ENCODE measurements at regions not wholly inside any gene's neighbourhood (a gene's known extent, or its start where the extent isn't known, plus 50 kb on each side); places are given as distances from the start of the nearest gene placed in this dataset.
"Not testable (repeated sequence)": the region's sequence is repeated elsewhere in the genome, so short reads cannot be mapped to it uniquely, and the experiment has no call there.

- no peak for TF ChIP-seq CTCF (IDR thresholded peaks at IDR 0.05; ENCODE audit: insufficient read depth, low read depth, low read length)
- ChIA-PET POLR2A (no interaction called here), CTCF (interaction anchor here (0.6 to 1.0 kb wide), 2 partner anchors 14 to 24 kb away, joined by 3 to 4 read pairs; no protein-coding TSS in a partner anchor)
- no peak for DNase-seq (ENCODE audit: low read depth)
- no peaks in the 10 kb centered on the region for H3K36me3 ChIP-seq (ENCODE audit: control insufficient read depth, insufficient read depth, low read length)
- no peaks in the 10 kb centered on the region for H3K27me3 ChIP-seq (ENCODE audit: control insufficient read depth, insufficient read depth, low read length)
- no peak overlapping the region for H3K4me3 ChIP-seq (ENCODE audit: low read depth, low read length)
Measured at GRCh38 chr1:37372711-37373110, 101.7 kb upstream of the ZC3H12A start.

- Histone ChIP-seq H3K4me3 (ENCODE audit: low read depth, low read length) (no peak overlapping the region), H3K36me3 (ENCODE audit: control insufficient read depth, insufficient read depth, low read length) (no peaks in the 10 kb centered on the region), H3K27me3 (ENCODE audit: control insufficient read depth, insufficient read depth, low read length) (no peaks in the 10 kb centered on the region)
- ChIA-PET POLR2A (no interaction called here), CTCF (interaction anchor here (0.6 to 1.0 kb wide), 2 partner anchors 15 to 25 kb away, joined by 3 to 4 read pairs; no protein-coding TSS in a partner anchor)
- no peak for DNase-seq (ENCODE audit: low read depth)
- TF ChIP-seq CTCF (IDR thresholded peaks at IDR 0.05; ENCODE audit: insufficient read depth, low read depth, low read length): no peak
Measured at GRCh38 chr1:37373413-37373812, 101.0 kb upstream of the ZC3H12A start.

- POLR2A ChIA-PET; H3K4me3 ChIP-seq (ENCODE audit: low read depth, low read length); H3K36me3 ChIP-seq (ENCODE audit: control insufficient read depth, insufficient read depth, low read length); DNase-seq (ENCODE audit: low read depth); H3K27me3 ChIP-seq (ENCODE audit: control insufficient read depth, insufficient read depth, low read length): not testable (repeated sequence)
- CTCF ChIA-PET: interaction anchor here (1.2 kb wide), 1 partner anchor 11 kb away, joined by 3 read pairs; no protein-coding TSS in a partner anchor
Measured at GRCh38 chr1:37380546-37380945, 93.8 kb upstream of the ZC3H12A start.

DNA sequence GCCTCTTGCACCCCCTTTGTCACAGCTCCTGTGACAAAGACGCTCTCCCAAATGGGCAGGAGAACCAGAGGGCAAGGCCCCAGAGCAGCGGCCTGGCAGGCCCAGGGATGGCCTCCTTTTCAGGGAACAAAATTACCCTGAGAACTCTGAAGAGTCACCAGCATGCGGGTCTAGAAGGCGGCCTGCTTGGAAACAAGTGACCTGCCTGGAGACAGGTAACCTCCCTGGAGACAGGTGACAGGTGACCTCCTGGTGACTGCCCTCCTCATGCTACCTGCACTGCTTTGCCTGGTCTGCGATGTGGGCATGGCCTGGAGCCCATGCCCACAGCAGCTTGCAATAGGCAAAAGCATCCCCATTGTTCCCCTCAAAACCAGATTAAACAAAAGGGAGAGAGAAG, 86.5 kb upstream of the ZC3H12A start:
- CTCF ChIA-PET: no interaction called here
- TF ChIP-seq CTCF (IDR thresholded peaks at IDR 0.05; ENCODE audit: insufficient read depth, low read depth, low read length): no peak
- no peak for DNase-seq (ENCODE audit: low read depth)
- Histone ChIP-seq H3K4me3 (ENCODE audit: low read depth, low read length) (no peak overlapping the region), H3K27me3 (ENCODE audit: control insufficient read depth, insufficient read depth, low read length) (no peaks in the 10 kb centered on the region), H3K36me3 (ENCODE audit: control insufficient read depth, insufficient read depth, low read length) (no peaks in the 10 kb centered on the region)
- POLR2A ChIA-PET: no interaction called here

DNA sequence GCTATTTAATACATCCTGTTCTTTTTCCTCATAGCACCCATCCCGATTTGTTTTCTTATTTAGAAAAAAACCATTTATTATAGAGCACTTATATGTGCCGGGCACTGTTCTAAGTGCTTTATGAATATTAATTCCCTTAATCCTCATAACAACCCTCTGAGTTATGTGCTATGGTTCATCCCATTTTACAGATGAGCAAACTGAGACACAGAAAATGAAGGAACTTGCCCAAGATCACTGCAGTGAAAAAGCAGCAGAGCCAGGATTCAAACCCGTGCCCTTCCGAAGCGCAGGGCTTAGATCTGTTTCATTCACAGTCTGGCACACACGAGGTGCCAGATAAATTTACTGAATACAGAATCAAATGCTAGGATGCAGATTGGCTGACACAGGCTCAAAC, 85.1 kb upstream of the ZC3H12A start:
- H3K27me3 ChIP-seq (ENCODE audit: control insufficient read depth, insufficient read depth, low read length): no peaks in the 10 kb centered on the region
- no peaks in the 10 kb centered on the region for H3K36me3 ChIP-seq (ENCODE audit: control insufficient read depth, insufficient read depth, low read length)
- TF ChIP-seq CTCF (IDR thresholded peaks at IDR 0.05; ENCODE audit: insufficient read depth, low read depth, low read length): no peak
- ChIA-PET CTCF (no interaction called here), POLR2A (no interaction called here)
- no peak for DNase-seq (ENCODE audit: low read depth)
- H3K4me3 ChIP-seq (ENCODE audit: low read depth, low read length): no peak overlapping the region
